NB4 (cell line): ENCODE measurements at regions not wholly inside any gene's neighbourhood (a gene's known extent, or its start where the extent isn't known, plus 50 kb on each side); places are given as distances from the start of the nearest gene placed in this dataset.

ENCODE experiments used
- DNase-seq: peaks from one replicate; pipeline ENCODE4 v3.0.0; 2010; ENCODE audit warnings: low read depth
- H3K4me3 ChIP-seq: one replicate; pipeline ENCODE4 v1.5.1; 2011; ENCODE audit warnings: mild to moderate bottlenecking, low read depth, low read length, moderate library complexity
- MYC ChIP-seq: IDR thresholded peaks from 2 replicates; pipeline ENCODE4 v1.6.1; 2011; ENCODE audit warnings: low read depth, low read length
- POLR2A ChIP-seq: IDR thresholded peaks from 2 replicates; pipeline ENCODE4 v1.6.1; 2011; ENCODE audit warnings: mild to moderate bottlenecking; ENCODE audit not compliant: insufficient read length; ENCODE audit errors: extremely low read depth
- TF ChIP-seq, protein P1 (sequence below): IDR thresholded peaks from one replicate; pipeline ENCODE4 v1.5.1; 2012; ENCODE audit warnings: low read depth, low read length
- TF ChIP-seq, protein P2 (sequence below): IDR thresholded peaks from 2 replicates; pipeline ENCODE4 v1.6.1; 2011; ENCODE audit warnings: low read depth, low read length

DNA sequence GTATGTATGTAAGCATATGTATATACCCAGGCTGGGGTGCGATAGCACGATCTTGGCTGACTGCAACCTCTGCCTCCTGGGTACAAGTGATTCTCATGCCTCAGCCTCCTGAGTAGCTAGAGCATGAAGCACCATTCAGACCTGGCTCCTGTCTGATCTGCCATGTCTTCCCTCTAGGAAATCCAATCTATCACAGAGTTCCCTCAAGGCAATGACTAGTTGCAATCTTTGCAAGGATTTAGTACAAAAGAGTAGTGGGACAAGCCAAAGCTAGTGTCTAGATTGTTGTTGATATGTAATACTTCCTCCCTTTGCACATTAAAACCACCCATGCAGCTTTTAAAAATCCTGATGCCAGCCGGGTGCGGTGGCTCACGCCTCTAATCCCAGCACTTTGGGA is 60.5 kb upstream of the PRKAR2B start:
- no peak for DNase-seq
- TF ChIP-seq, protein P1, sequence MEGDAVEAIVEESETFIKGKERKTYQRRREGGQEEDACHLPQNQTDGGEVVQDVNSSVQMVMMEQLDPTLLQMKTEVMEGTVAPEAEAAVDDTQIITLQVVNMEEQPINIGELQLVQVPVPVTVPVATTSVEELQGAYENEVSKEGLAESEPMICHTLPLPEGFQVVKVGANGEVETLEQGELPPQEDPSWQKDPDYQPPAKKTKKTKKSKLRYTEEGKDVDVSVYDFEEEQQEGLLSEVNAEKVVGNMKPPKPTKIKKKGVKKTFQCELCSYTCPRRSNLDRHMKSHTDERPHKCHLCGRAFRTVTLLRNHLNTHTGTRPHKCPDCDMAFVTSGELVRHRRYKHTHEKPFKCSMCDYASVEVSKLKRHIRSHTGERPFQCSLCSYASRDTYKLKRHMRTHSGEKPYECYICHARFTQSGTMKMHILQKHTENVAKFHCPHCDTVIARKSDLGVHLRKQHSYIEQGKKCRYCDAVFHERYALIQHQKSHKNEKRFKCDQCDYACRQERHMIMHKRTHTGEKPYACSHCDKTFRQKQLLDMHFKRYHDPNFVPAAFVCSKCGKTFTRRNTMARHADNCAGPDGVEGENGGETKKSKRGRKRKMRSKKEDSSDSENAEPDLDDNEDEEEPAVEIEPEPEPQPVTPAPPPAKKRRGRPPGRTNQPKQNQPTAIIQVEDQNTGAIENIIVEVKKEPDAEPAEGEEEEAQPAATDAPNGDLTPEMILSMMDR, result no peak
- TF ChIP-seq MYC, result no peak
- TF ChIP-seq, protein P2, sequence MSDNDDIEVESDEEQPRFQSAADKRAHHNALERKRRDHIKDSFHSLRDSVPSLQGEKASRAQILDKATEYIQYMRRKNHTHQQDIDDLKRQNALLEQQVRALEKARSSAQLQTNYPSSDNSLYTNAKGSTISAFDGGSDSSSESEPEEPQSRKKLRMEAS, result no peak
- no peak for TF ChIP-seq POLR2A
- no peak overlapping the region for H3K4me3 ChIP-seq

DNA sequence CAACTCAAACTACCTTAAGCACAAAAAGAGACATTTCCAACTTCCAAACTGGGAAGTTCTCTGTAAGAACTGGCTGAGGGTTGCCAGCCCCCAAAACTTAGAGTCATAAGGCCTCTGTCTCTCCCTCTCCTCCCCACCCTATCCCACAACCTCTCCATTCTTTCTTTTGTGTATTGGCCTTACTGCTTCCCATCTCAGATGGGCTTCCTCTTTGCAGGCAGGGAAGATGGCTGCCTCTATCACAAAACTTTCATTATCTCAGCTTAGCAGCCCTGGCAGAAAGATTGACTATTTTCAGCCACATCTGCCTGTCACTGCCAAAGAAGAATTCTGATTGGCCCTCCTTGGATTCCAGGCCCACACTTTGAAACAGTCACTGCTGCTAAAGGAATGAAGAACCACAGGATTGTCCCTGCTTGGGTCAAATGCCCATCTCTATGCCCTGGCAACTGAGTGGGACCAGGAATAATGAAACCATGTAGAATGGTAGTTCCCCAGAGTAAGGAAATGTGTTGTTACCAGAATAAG is 58.0 kb upstream of the PRKAR2B start:
- TF ChIP-seq POLR2A (no peak), MYC (no peak)
- TF ChIP-seq, protein P2, result no peak
- TF ChIP-seq, protein P1, result no peak
- no peak for DNase-seq
- no peak overlapping the region for H3K4me3 ChIP-seq

DNA sequence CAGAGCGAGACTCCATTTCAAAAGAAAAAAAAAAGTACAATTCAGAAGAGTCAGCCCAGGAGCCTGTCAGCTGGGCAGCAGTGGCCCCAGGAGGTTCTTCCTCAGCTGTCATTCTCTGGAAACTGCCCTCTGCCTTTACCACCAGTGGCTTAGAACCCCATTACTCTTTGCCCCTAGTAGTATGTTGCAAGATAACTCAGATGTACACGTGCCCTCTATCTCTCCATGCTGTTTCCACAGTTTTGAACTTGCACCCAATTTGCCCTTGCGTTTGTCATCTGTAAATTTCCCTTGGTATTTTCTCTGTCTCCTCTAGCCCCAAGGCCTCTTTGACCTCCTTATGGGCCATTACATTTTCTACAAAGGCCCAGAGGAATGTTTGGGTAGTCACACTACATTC is 56.7 kb upstream of the PRKAR2B start:
- no peak for DNase-seq
- H3K4me3 ChIP-seq, result no peak overlapping the region
- TF ChIP-seq, protein P2, result no peak
- no peak for TF ChIP-seq POLR2A
- TF ChIP-seq, protein P1, result no peak
- TF ChIP-seq MYC, result no peak

DNA sequence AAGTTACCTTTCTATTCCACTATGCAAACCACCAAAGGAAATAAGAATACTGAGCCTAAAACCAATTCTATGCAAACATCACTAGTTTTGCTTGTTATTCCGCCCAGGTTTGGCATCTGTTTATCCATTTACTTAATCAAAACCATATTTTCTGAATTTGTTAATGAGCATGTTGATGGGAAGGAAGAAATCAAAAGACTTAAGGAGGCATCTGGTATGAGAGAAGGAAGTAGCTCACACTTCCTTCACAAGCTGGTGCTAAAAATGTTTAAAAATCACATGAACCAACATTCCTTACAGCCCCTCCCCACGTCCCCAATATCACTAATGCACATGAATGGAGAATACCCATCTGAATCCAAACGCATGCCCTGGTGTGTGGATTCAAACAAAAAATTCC is 52.0 kb upstream of the PRKAR2B start:
- DNase-seq, result no peak
- no peak overlapping the region for H3K4me3 ChIP-seq
- TF ChIP-seq, protein P1, result no peak
- TF ChIP-seq, protein P2, result no peak
